DND-41 (cell line): ENCODE measurements at regions not wholly inside any gene's neighbourhood (a gene's known extent, or its start where the extent isn't known, plus 50 kb on each side); places are given as distances from the start of the nearest gene placed in this dataset.

Experiments
- CTCF ChIP-seq: IDR thresholded peaks from 2 replicates; pipeline ENCODE4 v1.5.1; 2012; ENCODE audit warnings: borderline replicate concordance, low read length, moderate library complexity, mild to moderate bottlenecking; ENCODE audit not compliant: poor library complexity, severe bottlenecking; ENCODE audit errors: extremely low read depth
- EZH2 ChIP-seq: IDR thresholded peaks from 3 replicates; pipeline ENCODE4 v1.6.1; 2012; ENCODE audit warnings: borderline replicate concordance, low read depth, mild to moderate bottlenecking, moderate library complexity, low read length, inconsistent platforms; ENCODE audit not compliant: severe bottlenecking

GRCh38 chr6:109224107-109224875 lies 129.0 kb downstream of the CEP57L1 start:
- TF ChIP-seq CTCF (no peak), EZH2 (no peak)
